ENCODE measurements at regions not wholly inside any gene's neighbourhood (a gene's known extent, or its start where the extent isn't known, plus 50 kb on each side); places are given as distances from the start of the nearest gene placed in this dataset.

GRCh38 chr5:130532786-130533185 lies 628.5 kb downstream of the CHSY3 start:
- no peak for TF ChIP-seq POLR2A (IDR thresholded peaks at IDR 0.05)
- no peak for TF ChIP-seq CTCF (IDR thresholded peaks at IDR 0.05)
